HG02610 (cell line): ENCODE measurements at regions not wholly inside any gene's neighbourhood (a gene's known extent, or its start where the extent isn't known, plus 50 kb on each side); places are given as distances from the start of the nearest gene placed in this dataset.
"Not testable (repeated sequence)": the region's sequence is repeated elsewhere in the genome, so short reads cannot be mapped to it uniquely, and the experiment has no call there.

Source experiments
- ATAC-seq: cut with Tn5 transposase; IDR thresholded peaks from one replicate; pipeline ENCODE4 v1.9.1; 2021; ENCODE audit warnings: mild to moderate bottlenecking, moderate library complexity; ENCODE audit not compliant: unreplicated experiment

GRCh38 chr15:23750179-23750578 lies 63.1 kb upstream of the NDN start:
- no peak for ATAC-seq

- ATAC-seq: no peak
Measured at GRCh38 chr15:23750776-23751175, 63.7 kb upstream of the NDN start.

- no peak for ATAC-seq
Measured at GRCh38 chr15:23753248-23753647, 66.1 kb upstream of the NDN start.

- ATAC-seq: no peak
Measured at GRCh38 chr15:23758891-23759290, 71.8 kb upstream of the NDN start.

- no peak for ATAC-seq
Measured at GRCh38 chr15:23760024-23760423, 72.9 kb upstream of the NDN start.

- ATAC-seq: no peak
Measured at GRCh38 chr15:23761386-23761785, 74.3 kb upstream of the NDN start.

- ATAC-seq: no peak
Measured at GRCh38 chr15:23762026-23762425, 74.9 kb upstream of the NDN start.

- ATAC-seq: no peak
Measured at GRCh38 chr15:23763021-23763420, 75.9 kb upstream of the NDN start.

- no peak for ATAC-seq
Measured at GRCh38 chr15:23764306-23764705, 77.2 kb upstream of the NDN start.

- no peak for ATAC-seq
Measured at GRCh38 chr15:23764716-23765115, 77.6 kb upstream of the NDN start.

GRCh38 chr15:23766779-23767178 lies 79.7 kb upstream of the NDN start:
- ATAC-seq: not testable (repeated sequence)

GRCh38 chr15:23773093-23773492 lies 86.0 kb upstream of the NDN start:
- no peak for ATAC-seq

GRCh38 chr15:23787346-23788105 lies 100.4 kb upstream of the NDN start:
- no peak for ATAC-seq

GRCh38 chr15:23793191-23793680 lies 106.1 kb upstream of the NDN start:
- no peak for ATAC-seq

- no peak for ATAC-seq
Measured at GRCh38 chr15:23797747-23798446, 110.8 kb upstream of the NDN start.

- ATAC-seq: no peak
Measured at GRCh38 chr15:23801881-23802280, 114.8 kb upstream of the NDN start.

- ATAC-seq: not testable (repeated sequence)
Measured at GRCh38 chr15:23802896-23803435, 115.9 kb upstream of the NDN start.

- ATAC-seq: no peak
Measured at GRCh38 chr15:23806980-23807379, 119.9 kb upstream of the NDN start.

GRCh38 chr15:23823508-23823907 lies 136.4 kb upstream of the NDN start:
- no peak for ATAC-seq

- no peak for ATAC-seq
Measured at GRCh38 chr15:23828786-23829185, 141.7 kb upstream of the NDN start.

GRCh38 chr15:23835953-23836352 lies 148.8 kb upstream of the NDN start:
- ATAC-seq: no peak

- ATAC-seq: no peak
Measured at GRCh38 chr15:23839893-23840474, 152.9 kb upstream of the NDN start.
